Amygdala (tissue), 56 donors: ENCODE measurements at regions not wholly inside any gene's neighbourhood (a gene's known extent, or its start where the extent isn't known, plus 50 kb on each side); places are given as distances from the start of the nearest gene placed in this dataset.
"Not testable (repeated sequence)": the region's sequence is repeated elsewhere in the genome, so short reads cannot be mapped to it uniquely, and the experiment has no call there.

Experiments used
- DNase-seq, 56 donors: peaks; one replicate each; lab custom pipeline; 2025; lab: John Stamatoyannopoulos, UW

GRCh38 chr17:37830151-37830993 is 85.5 kb upstream of the HNF1B start:
- no peak for DNase-seq

- no peak for DNase-seq
Measured at GRCh38 chr17:37829592-37830123, 84.8 kb upstream of the HNF1B start.

GRCh38 chr17:37828651-37829124 is 83.8 kb upstream of the HNF1B start:
- DNase-seq = peak in 1 of 56 donors; percentile 3

GRCh38 chr17:37827905-37828650 is 83.2 kb upstream of the HNF1B start:
- no peak for DNase-seq

- peak in 14 of 56 donors; percentile 4 to 35 (median 16) for DNase-seq
Measured at GRCh38 chr17:37826497-37827430, 81.9 kb upstream of the HNF1B start.

GRCh38 chr17:37825851-37826250 is 81.0 kb upstream of the HNF1B start:
- no peak for DNase-seq

GRCh38 chr17:37824534-37825485 is 80.0 kb upstream of the HNF1B start:
- DNase-seq = no peak

- DNase-seq = no peak
Measured at GRCh38 chr17:37823996-37824395, 79.1 kb upstream of the HNF1B start.

- DNase-seq = no peak
Measured at GRCh38 chr17:37820995-37821713, 76.3 kb upstream of the HNF1B start.

- no peak for DNase-seq
Measured at GRCh38 chr17:37820313-37820994, 75.6 kb upstream of the HNF1B start.

- no peak for DNase-seq
Measured at GRCh38 chr17:37818689-37819088, 73.8 kb upstream of the HNF1B start.

- DNase-seq = no peak
Measured at GRCh38 chr17:37816950-37817349, 72.1 kb upstream of the HNF1B start.

GRCh38 chr17:37815536-37815935 is 70.7 kb upstream of the HNF1B start:
- no peak for DNase-seq

GRCh38 chr17:37813751-37814150 is 68.9 kb upstream of the HNF1B start:
- DNase-seq = peak in 4 of 56 donors; percentile 4 to 19 (median 6)

GRCh38 chr17:37808846-37809245 is 64.0 kb upstream of the HNF1B start:
- not testable (repeated sequence) for DNase-seq

- peak in 2 of 56 donors; percentile 12 to 13 for DNase-seq
Measured at GRCh38 chr17:37802712-37803416, 58.0 kb upstream of the HNF1B start.

- no peak for DNase-seq
Measured at GRCh38 chr17:37802061-37802595, 57.3 kb upstream of the HNF1B start.
